Omental fat pad (tissue), 3 donors: ENCODE measurements at regions not wholly inside any gene's neighbourhood (a gene's known extent, or its start where the extent isn't known, plus 50 kb on each side); places are given as distances from the start of the nearest gene placed in this dataset.

Experiments used
- ATAC-seq: fragments of 150-250 bp; one replicate; pipeline ENCODE4 v1.9.1; 2016; ENCODE audit warnings: mild to moderate bottlenecking, moderate library complexity; ENCODE audit not compliant: low FRiP score
- DNase-seq: peaks from one replicate; pipeline ENCODE4 v3.0.0-alpha.2; 2019; ENCODE audit warnings: low spot score
- TF ChIP-seq, protein P1 (sequence below), 3 donors: fragments of 450-650 bp; IDR thresholded peaks; one replicate each; pipeline ENCODE4 v1.5.1; 2016 to 2017; ENCODE audit warnings: antibody characterized with exemption in 3 of 3, mild to moderate bottlenecking in 3 of 3, moderate library complexity in 2 of 3

DNA sequence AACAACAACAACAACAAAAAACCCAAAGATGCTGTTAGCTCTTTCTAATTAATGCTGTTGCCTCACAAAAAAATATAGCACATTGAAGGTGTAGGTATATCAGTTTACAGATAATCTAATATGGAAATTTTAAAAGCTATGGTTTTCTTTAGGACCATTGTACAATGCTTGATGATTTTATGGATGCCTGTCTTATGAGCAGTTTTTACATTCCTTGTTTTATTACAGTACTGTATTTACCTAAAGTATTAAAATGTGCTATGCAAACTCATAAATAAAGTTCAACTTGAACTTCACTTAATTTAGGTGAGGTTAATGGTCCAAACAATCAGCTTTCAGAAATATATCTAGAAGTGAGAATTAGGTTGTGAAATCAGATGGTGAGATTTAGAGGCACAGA is 212.2 kb upstream of the GOLIM4 start:
- TF ChIP-seq, protein P1, sequence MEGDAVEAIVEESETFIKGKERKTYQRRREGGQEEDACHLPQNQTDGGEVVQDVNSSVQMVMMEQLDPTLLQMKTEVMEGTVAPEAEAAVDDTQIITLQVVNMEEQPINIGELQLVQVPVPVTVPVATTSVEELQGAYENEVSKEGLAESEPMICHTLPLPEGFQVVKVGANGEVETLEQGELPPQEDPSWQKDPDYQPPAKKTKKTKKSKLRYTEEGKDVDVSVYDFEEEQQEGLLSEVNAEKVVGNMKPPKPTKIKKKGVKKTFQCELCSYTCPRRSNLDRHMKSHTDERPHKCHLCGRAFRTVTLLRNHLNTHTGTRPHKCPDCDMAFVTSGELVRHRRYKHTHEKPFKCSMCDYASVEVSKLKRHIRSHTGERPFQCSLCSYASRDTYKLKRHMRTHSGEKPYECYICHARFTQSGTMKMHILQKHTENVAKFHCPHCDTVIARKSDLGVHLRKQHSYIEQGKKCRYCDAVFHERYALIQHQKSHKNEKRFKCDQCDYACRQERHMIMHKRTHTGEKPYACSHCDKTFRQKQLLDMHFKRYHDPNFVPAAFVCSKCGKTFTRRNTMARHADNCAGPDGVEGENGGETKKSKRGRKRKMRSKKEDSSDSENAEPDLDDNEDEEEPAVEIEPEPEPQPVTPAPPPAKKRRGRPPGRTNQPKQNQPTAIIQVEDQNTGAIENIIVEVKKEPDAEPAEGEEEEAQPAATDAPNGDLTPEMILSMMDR (IDR thresholded peaks at IDR 0.05): no peak
- ATAC-seq (no peak), DNase-seq (no peak)

DNA sequence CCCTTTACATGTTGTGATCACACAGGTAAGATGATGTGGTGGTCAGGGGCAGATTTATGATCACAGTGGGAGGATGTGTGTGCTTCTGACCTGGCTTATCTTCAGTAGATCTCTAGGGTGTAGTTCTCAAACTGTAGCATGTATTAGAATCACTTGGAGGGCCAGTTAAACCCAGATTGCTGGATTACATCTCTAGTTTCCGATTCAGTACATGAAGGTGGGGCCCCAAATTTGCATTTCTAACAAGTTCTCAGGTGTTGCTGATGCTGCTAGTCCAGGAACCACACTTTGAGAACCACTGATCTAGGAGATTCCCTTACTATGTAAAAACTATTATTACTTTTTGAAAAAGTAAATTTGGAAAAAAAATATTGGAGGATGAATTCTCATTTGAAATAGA is 199.3 kb upstream of the GOLIM4 start:
- DNase-seq (no peak), ATAC-seq (no peak)
- TF ChIP-seq, protein P1 (IDR thresholded peaks at IDR 0.05): no peak

DNA sequence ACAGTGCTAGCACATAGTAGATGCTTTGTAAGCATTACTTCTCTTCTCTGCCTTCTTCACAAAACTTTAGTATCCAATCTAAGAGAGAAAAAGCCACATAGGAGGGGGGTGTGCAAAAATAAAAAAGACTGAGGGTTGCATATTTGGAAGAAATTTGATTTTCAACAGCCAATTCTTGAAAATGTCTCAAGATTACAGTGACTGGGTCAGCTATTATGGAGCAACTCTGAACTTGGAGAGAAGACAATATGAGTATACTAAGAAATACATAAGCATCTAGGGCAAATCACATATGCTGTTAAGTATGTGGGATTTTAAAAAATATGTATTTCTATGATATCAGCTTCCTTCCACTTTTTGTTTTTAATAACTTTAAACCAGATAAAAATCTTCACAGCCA is 196.6 kb upstream of the GOLIM4 start:
- DNase-seq: no peak
- TF ChIP-seq, protein P1 (IDR thresholded peaks at IDR 0.05): no peak
- ATAC-seq: no peak

- TF ChIP-seq, protein P1 (IDR thresholded peaks at IDR 0.05): no peak
- no peak for ATAC-seq
- DNase-seq: no peak
Observed at GRCh38 chr3:168289471-168290008, 193.8 kb upstream of the GOLIM4 start.

DNA sequence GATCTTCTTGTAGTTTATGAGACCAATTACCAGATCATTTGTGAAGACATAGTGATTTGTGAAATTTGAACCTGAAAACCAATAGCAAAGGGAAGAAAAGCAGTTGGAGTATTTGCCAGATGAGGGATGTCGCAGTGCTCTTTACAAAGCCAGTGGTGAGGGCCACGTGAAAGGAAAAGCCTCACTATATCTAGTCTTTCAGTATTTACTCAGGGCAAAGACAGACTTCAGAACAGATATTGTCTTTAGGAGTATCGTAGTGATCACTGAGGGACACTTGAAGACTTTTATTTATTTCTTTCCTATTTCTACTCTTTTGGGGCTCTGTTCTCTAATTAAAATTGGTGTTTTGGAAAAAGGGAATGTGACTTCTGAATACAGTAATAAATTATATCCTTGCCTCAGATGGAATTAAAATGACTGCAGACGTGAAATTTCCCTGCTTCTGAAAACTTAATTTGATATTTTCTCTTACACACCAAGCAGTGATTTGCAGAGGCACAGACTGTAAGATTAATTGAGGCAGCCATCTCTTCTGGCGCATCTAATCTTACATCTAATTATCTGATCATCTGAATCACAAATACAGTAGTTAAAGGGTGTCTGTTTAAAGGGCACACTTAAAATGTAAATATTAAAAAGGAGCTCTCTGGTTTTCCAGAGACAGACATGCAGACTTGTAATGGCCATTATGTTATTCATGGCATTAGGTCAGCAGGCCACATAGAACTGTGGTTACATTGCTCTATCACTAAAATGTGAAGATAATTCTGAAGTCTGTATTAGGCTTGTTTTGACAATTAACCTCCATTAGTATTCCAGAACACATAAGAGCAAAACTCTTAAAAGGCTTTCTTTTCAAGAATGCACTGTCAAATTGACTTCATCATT is 193.0 kb upstream of the GOLIM4 start:
- no peak for ATAC-seq
- TF ChIP-seq, protein P1 (IDR thresholded peaks at IDR 0.05): no peak

GRCh38 chr3:168285506-168285905 is 189.8 kb upstream of the GOLIM4 start:
- ATAC-seq (no peak), DNase-seq (no peak)
- TF ChIP-seq, protein P1 (IDR thresholded peaks at IDR 0.05): no peak

More for the DNA sequence above, 193.0 kb upstream of the GOLIM4 start:
- no peak for DNase-seq

- ATAC-seq: no peak
- TF ChIP-seq, protein P1 (IDR thresholded peaks at IDR 0.05): no peak
- DNase-seq: no peak
Observed at GRCh38 chr3:168284728-168285127, 189.0 kb upstream of the GOLIM4 start.
